ENCODE measurements at regions not wholly inside any gene's neighbourhood (a gene's known extent, or its start where the extent isn't known, plus 50 kb on each side); places are given as distances from the start of the nearest gene placed in this dataset.

GRCh38 chr2:8300216-8300615 lies 381.6 kb upstream of the ID2 start:
- TF ChIP-seq CTCF (IDR thresholded peaks at IDR 0.05) (no peak), POLR2A (IDR thresholded peaks at IDR 0.05) (no peak)
